ENCODE measurements at regions not wholly inside any gene's neighbourhood (a gene's known extent, or its start where the extent isn't known, plus 50 kb on each side); places are given as distances from the start of the nearest gene placed in this dataset.

GRCh38 chr11:71144010-71144409, 108.4 kb downstream of the SHANK2 start:
- Histone ChIP-seq H3K9ac (replicated peaks in 1 of 4; ENCODE audit: extremely low read depth in 1 of 4, low read depth in 3 of 4, low read length in 3 of 4) (no peak overlapping the region), H3K56ac (replicated peaks; ENCODE audit: insufficient read length, low read depth, low read length) (no peak overlapping the region), H3K23ac (ENCODE audit: insufficient read length) (no peak overlapping the region), H3K79me2 (ENCODE audit: control insufficient read depth in 1 of 2, insufficient read depth in 2 of 2, low read length in 2 of 2) (peaks cover 0 to 18% of the 10 kb centered on the region in 2 experiments; a peak in 2 of 4 replicates), H3K79me1 (ENCODE audit: low read depth, low read length) (peaks cover 13% of the 10 kb centered on the region; the same call in 1 of the 2 replicates), H3K9me3 (ENCODE audit: insufficient read depth in 2 of 2, low read depth in 1 of 2, low read length in 1 of 2) (no peaks in the 10 kb centered on the region), H2AK5ac (ENCODE audit: low read depth, low read length) (no peak overlapping the region), H3K4me2 (ENCODE audit: insufficient read depth in 1 of 2, low read depth in 2 of 2, low read length in 2 of 2) (no peak overlapping the region), H3K27me3 (replicated peaks in 1 of 4; ENCODE audit: control insufficient read depth in 3 of 4, extremely low read depth in 1 of 4, insufficient read depth in 3 of 4, low read length in 3 of 4) (no peaks in the 10 kb centered on the region), H2BK5ac (ENCODE audit: low read depth, low read length) (no peak overlapping the region), H3K18ac (ENCODE audit: extremely low read depth, low read length) (no peak overlapping the region), H2BK12ac (ENCODE audit: low read depth, low read length) (peak overlapping the region; percentile 14; the same call in 1 of the 2 replicates), H3K14ac (ENCODE audit: insufficient read length) (no peak overlapping the region), H4K5ac (ENCODE audit: insufficient read length, low read depth, low read length) (no peak overlapping the region), H4K20me1 (replicated peaks in 1 of 2; ENCODE audit: control insufficient read depth in 1 of 2, insufficient read depth in 2 of 2, low read length in 2 of 2) (peaks cover 0 to 14% of the 10 kb centered on the region in 2 experiments), H3K4me3 (ENCODE audit: extremely low read depth in 1 of 4, insufficient read depth in 2 of 4, low read depth in 3 of 4, low read length in 4 of 4) (no peak overlapping the region), H4K91ac (replicated peaks; ENCODE audit: insufficient read length, low read length) (no peak overlapping the region), H3K23me2 (ENCODE audit: low read depth, low read length) (no peaks in the 10 kb centered on the region; the same call in 1 of the 2 replicates), H2BK120ac (replicated peaks; ENCODE audit: low read depth, low read length) (no peak overlapping the region), H2BK15ac (ENCODE audit: low read length) (no peak overlapping the region), H2AFZ (ENCODE audit: low read length) (no peak overlapping the region), H3K27ac (ENCODE audit: low read depth, low read length) (no peak overlapping the region), H2BK20ac (ENCODE audit: low read length) (no peak overlapping the region), H4K8ac (ENCODE audit: extremely low read depth, insufficient read depth, low read length) (no peak overlapping the region), H3K4ac (replicated peaks; ENCODE audit: insufficient read length, low read depth, low read length) (no peak overlapping the region), H3K36me3 (ENCODE audit: control insufficient read depth in 2 of 4, insufficient read depth in 4 of 4, low read length in 3 of 4) (peaks cover 0 to 4% (median 0%) of the 10 kb centered on the region in 4 experiments; a peak in 1 of 8 replicates), H3K4me1 (replicated peaks in 1 of 4; ENCODE audit: control insufficient read depth in 3 of 4, insufficient read depth in 4 of 4, low read length in 3 of 4) (peaks cover 0 to 8% (median 0%) of the 10 kb centered on the region in 4 experiments; a peak in 3 of 7 replicates)
- CTCF ChIA-PET (ENCODE audit: partially characterized antibody), result interaction anchor here (0.8 kb wide), 1 partner anchor 280 kb away, joined by 3 read pairs; no protein-coding TSS in a partner anchor
- WGBS, 2 experiments (ENCODE audit: extremely low coverage in 1 of 2, insufficient coverage in 1 of 2, insufficient read length in 1 of 2, insufficient replicate concordance in 2 of 2, low coverage in 1 of 2, low lambda C conversion rate in 2 of 2, missing lambda C conversion rate in 1 of 2), result 74% methylated on average over 5 of the region's 5 CpGs; no CpG with 5 or more reads in 1 of the 2 experiments
- no peak for TF ChIP-seq CBX5 (IDR thresholded peaks at IDR 0.05; ENCODE audit: low read depth, low read length)
- no peak for FAIRE-seq
- POLR2A ChIA-PET (ENCODE audit: partially characterized antibody), result no interaction called here
- no peak for DNase-seq (ENCODE audit: low read depth in 1 of 2, low spot score in 2 of 2)

Measured in H1 (cell line).